ENCODE measurements at regions not wholly inside any gene's neighbourhood (a gene's known extent, or its start where the extent isn't known, plus 50 kb on each side); places are given as distances from the start of the nearest gene placed in this dataset.

GRCh38 chr2:64371727-64372126 is 82.2 kb upstream of the LGALSL start:
- DNase-seq (ENCODE audit: low read depth): no peak

DNA sequence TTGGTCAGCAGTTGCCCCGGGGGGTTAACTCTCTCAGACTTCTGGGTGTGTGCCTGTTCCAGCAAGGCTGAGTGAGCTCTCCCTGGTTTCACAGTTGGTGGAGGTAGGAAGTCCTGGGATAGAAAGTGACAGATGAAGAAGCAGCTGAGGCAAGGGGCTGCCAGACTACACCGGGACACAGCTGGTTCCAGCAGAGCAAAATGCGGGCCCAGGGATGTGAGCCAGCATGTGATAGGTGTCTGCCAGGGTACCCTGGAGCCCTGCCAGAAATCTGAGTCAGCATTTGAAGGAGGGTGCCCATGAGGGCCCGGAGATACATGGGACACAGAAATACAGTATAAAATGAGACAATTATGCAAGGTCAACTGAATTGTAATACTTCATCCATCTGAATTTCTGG is 79.3 kb upstream of the LGALSL start:
- no peak for DNase-seq (ENCODE audit: low read depth)

DNA sequence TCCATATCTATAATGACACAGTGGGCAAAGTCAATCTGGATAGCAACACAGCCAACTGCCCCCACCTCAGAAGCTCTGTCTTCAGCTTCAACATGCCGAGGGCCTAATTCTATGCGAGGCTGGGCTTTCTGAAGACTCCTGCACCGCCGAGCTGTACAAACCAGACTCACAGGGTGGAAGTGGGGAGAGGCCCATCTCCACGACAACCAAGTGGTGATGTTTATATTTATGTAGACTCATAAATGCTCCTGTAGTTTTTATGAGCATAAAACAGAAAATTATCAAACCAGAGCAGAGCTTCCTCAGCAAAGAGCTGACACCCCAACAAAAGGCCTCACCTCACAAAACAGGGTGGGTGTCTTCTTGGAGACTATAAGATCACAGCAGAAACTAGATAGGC is 77.0 kb upstream of the LGALSL start:
- DNase-seq (ENCODE audit: low read depth): no peak

- no peak for DNase-seq (ENCODE audit: low read depth)
Measured at GRCh38 chr2:64379186-64379585, 74.8 kb upstream of the LGALSL start.

DNA sequence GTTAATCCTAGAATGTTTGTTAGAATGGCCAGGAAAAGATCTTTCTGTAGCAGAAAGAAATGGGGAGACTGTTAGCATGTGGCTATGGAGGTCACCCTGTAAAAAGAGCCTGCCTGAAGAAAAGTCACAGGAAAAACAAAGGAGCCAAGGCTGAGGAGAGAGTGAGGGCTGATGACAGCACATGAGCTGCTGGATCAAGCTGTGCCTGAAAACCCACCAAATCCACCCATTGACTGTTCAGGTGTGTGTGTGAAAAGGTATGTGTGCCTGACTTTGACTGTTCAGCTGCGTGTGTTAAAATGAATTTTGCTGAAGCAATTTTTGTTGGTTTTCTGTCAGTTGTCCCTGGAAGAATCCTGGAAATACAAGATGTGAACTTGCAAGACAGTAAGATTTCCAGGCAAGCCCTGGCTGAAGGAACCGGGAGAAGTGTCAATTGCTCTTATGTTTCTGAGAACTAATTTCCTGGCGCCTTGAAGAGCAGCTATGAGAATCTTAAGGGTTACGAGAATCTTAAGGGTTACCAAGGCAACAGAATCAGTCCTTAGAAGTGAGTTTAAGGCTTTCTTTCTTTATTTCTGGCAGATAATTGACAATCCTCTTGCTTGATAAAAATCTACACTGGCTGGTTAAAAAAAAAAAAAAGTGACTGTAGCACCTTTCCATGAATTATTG is 73.0 kb upstream of the LGALSL start:
- DNase-seq (ENCODE audit: low read depth): no peak

- DNase-seq (ENCODE audit: low read depth): no peak
Measured at GRCh38 chr2:64383016-64383591, 70.9 kb upstream of the LGALSL start.

DNA sequence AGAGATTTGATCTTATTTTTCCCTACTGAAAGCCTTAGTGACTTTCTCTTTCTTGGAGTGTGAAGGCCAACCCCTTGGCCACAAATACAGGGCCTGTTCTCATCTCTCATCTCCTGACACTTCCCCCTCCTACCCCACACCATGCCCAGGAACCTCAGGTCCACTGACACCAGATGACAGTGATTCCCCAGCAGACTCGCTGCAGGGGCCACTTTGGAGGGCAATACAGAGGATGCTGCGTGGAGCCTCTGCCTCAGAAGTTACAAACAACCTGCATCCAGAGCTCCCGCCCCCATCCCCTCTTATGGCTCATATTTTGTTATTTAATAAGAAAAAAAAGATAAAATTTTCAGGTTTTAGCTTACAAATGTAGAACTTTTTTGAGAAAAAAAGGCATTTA is 70.1 kb upstream of the LGALSL start:
- no peak for DNase-seq (ENCODE audit: low read depth)

DNA sequence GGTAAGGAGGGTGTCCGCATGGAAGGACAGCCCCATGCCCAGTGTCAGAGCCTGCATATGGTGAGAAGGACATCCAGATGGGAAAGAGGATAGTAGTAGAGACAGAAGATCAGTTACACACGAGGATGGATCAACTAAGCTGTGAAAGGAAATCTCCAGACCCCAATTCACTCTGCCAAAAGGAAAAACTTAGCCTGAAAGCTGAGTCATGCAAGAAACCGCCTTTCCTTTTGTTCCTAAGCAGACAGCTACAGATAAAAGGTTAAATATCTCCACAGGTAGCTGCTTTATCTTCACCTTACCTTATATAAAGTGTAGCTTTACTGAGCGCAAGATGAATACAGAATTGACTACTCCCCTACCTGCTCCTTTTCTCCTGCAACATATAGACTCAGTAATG is 67.3 kb upstream of the LGALSL start:
- DNase-seq (ENCODE audit: low read depth): no peak

DNA sequence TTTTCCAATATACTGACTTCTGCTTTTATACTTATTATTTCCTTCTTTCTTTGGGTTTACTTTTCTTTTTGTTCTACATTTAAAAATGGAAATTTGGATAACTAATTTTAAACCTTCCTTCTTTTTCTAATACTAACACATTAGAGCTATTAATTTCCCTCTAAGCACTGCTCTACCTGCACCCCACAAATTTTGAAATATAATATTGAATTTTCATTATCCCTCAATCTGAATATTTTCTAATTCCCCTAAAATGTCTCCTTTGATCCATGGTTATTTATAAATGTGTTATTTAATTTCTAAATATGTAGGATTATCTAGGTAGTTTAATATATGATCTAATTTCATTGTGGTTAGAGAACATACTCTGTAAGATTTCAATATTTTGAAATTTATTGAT is 63.4 kb upstream of the LGALSL start:
- DNase-seq (ENCODE audit: low read depth): no peak

DNA sequence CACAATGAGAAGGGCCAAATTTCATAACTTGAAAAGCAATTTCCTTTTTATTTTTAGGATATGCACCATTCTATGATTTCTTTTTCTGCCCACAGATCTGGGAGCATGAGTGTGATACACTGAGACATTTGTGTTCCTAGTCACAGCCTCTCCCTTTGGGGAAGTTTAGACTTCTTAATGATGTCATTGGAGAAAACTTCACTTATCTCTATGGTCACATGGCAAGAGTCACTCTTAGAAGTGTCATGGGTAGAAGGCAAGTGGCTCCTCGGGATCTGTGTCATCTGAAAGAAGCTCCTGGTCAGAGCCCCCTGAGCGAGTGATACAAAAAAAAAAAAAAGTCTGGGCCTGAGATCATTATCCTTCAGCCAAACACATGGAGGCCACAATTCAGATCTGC is 62.5 kb upstream of the LGALSL start:
- no peak for DNase-seq (ENCODE audit: low read depth)

DNA sequence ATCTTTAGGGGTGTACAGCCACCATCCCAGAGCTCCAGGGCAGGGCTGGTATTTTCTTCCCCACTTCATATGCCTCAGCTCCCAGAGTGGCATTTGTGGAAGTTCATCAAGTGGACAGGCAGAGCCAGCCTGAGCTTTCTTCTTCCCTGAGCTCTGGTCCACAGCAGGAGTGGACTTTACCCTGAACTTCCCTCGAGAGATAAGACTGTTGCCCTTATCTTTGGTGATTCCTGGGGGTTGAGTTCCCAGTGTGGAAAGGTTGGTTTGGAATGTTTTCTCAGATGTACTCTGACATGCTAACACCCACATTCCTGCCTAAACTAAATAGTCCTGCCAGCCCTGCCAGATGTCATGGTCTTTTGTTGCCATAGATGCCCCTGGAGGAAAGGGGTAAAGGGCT is 62.0 kb upstream of the LGALSL start:
- no peak for DNase-seq (ENCODE audit: low read depth)

GRCh38 chr2:64392529-64392928 is 61.4 kb upstream of the LGALSL start:
- no peak for DNase-seq (ENCODE audit: low read depth)

DNA sequence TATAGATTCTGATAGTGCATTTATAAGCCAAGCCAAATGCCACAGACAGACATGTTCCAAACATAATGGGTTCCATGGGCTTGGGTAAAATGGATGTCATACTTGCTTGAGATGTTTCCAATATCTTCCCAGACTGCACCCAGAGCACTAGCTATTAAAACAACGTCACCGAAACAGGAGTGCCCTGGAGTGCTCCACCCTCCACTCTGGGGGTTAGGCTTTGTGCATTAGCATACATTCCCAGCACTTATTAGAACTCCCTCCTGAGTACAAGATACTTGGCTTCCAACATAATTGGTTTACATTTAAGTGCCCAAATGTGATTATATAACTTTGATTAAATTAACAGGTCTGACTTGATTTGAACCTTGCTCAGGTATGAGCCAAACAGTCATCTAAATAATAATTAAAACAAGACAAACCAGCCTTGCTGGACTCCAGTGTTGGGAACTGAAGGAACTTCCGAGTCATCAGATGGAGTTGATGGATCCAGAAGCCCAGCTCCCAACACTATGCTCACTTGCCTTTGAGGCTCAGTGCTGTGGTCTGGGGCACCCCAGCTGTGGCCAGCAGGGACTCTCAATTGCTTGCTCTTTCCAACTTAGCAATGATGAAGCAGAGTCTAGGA is 60.5 kb upstream of the LGALSL start:
- DNase-seq (ENCODE audit: low read depth): no peak

DNA sequence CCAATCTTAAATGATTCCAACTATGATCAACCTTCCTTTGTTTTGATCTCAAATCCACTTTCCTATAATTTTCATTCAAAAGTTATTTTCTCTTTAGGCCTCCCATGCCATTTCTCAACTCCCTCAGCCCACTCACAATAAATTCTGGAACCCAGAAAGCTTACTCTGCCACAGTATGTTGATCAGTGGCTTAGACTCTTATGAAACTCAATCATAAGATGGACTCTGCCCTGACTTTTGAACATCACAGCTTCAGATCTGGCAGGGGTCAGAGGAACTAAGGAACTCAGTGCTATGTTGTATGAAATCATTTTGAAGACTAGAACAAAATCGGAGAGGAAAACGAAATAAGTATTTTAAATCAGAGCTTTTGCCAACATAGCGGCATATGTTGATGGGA is 59.8 kb upstream of the LGALSL start:
- DNase-seq (ENCODE audit: low read depth): no peak

DNA sequence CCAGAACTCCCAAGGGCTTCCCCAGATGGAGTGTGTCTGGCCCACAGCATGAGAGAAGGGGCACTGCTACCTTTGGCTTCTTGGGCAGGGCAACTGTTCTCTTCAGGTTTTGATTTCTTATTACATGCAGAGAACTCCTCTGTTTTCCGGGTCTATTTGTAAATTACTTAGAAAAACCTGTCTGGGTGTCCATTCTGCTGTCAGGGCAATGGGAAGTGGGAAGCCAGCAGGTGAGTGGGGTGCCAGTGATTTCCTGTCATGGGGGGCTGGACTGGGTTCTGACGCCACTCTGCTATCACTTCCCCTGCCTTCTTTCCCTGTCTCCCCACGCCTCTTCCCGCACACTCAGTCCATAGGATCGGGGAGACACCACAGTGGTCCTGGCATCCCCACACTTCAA is 58.0 kb upstream of the LGALSL start:
- DNase-seq (ENCODE audit: low read depth): no peak

- DNase-seq (ENCODE audit: low read depth): no peak
Measured at GRCh38 chr2:64396551-64396950, 57.4 kb upstream of the LGALSL start.

GRCh38 chr2:64398516-64399129 is 55.3 kb upstream of the LGALSL start:
- no peak for DNase-seq (ENCODE audit: low read depth)

DNA sequence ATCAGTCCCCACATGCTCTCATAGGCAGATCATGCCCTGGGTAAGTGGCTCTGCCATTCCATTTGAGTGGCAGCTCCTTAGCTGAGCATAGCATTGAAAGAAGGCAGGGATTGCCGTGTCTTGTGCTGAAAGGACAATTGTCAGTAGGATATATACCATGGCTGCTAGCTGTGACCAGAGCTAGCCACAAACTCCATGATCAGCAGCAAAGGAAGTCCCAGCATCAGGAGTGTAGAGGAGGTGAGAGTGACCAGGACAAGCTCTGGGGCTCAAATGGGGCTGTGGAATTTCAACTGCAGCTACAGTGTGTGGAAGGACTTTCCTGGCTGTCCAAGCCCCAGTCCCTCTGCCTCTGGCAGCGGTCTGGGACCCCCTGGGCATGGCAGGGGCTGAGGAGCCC is 54.4 kb upstream of the LGALSL start:
- DNase-seq (ENCODE audit: low read depth): no peak

DNA sequence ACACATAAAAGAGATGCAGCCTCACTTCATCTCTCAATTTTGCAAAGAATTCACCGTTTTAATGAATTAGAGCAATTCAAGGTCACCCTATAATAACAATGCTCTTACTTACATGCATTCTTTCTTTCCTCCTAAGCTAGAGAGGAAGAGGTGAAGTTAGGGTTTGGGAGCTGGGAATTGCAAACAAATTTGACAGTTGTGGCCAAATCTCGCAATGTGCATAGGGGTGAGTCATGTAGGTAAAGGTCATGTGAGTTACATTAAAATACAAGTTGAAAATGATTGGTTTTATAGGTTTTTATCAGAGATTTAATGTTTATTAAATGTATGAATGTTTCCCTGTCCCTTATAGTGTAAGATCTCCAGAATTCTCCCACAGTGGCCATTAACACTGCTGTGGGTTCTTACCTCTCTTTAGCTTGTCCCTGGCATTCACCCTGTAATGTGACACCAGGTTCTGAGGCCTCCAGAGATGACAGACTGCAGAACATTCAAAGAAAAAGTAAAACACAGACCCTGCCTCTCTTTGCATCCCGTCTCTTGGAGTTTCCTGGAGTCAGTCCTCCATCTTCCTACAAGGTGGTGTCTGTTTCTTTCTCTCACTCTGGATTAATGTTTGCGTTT is 53.7 kb upstream of the LGALSL start:
- no peak for DNase-seq (ENCODE audit: low read depth)

DNA sequence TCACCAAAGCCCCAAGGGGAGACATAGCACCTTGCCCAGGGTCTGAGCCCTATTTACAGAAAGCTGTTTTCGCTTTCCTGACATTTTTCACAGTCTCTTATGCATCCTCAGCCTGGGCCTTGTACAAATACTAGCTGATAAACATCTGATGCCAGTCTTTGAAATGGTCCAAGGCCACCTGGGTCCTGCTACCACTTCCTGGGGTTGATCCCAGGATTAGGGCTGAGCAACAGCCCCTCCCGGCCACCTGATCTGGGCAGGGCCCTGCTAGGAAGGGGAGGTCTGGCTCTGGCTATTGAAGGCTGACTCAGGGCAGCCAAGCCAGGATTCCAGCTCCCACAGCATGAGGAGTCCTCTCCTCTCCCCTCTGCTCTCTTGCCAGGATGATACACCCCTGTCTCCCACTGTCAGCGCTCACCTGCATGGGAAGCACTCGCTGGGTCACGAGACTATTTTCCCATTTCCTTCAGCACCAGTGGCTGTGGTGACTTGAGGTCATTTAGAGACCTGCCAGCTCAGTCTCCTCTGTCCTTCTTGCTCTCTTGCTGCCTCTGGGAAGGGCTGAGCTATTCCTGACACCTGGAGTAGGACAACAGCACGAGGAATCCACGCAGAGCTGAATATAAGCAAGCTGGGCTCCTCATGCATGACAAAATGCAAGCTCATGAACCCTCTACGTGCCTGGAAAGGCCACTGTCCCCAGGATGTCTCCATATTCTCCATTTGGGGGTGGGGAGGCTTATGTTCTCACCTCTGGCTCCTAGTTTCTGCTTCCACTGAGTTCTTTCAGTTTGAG is 53.0 kb upstream of the LGALSL start:
- no peak for DNase-seq (ENCODE audit: low read depth)

GRCh38 chr2:64401529-64401880 is 52.5 kb upstream of the LGALSL start:
- DNase-seq (ENCODE audit: low read depth): no peak

GRCh38 chr2:64402876-64403275 is 51.1 kb upstream of the LGALSL start:
- DNase-seq (ENCODE audit: low read depth): no peak
